ENCODE measurements at regions not wholly inside any gene's neighbourhood (a gene's known extent, or its start where the extent isn't known, plus 50 kb on each side); places are given as distances from the start of the nearest gene placed in this dataset.

GRCh38 chr9:96071076-96071814 is 195.8 kb downstream of the ERCC6L2 start:
- no peaks in the 10 kb centered on the region for H4K20me1 ChIP-seq (ENCODE audit: insufficient read depth, low read length)
- H3K27ac ChIP-seq (ENCODE audit: low read length) = no peak overlapping the region
- H3K4me2 ChIP-seq (ENCODE audit: insufficient read depth, low read length) = no peak overlapping the region
- H3K9ac ChIP-seq (ENCODE audit: low read depth, low read length) = no peak overlapping the region
- no peaks in the 10 kb centered on the region for H3K27me3 ChIP-seq (ENCODE audit: insufficient read depth, low read length, poor library complexity)
- H3K9me3 ChIP-seq (ENCODE audit: insufficient read depth, low read length, severe bottlenecking) = no peaks in the 10 kb centered on the region
- DNase-seq = peak; percentile 24
- no peaks in the 10 kb centered on the region for H3K79me2 ChIP-seq (ENCODE audit: insufficient read depth, low read length)
- no peaks in the 10 kb centered on the region for H3K36me3 ChIP-seq (ENCODE audit: insufficient read depth, low read length)
- TF ChIP-seq CTCF (IDR thresholded peaks at IDR 0.05; ENCODE audit: borderline replicate concordance, extremely low read depth, low read length, poor library complexity, severe bottlenecking) (peak; percentile 51), EZH2 (IDR thresholded peaks at IDR 0.05; ENCODE audit: borderline replicate concordance, low read depth, low read length, severe bottlenecking) (no peak)
- H3K4me1 ChIP-seq (ENCODE audit: insufficient read depth, low read length) = no peaks in the 10 kb centered on the region
- ATAC-seq (ENCODE audit: insufficient read depth, low read depth) = peak; percentile 75
- no peak overlapping the region for H3K4me3 ChIP-seq (ENCODE audit: low read depth in 1 of 2, low read length in 2 of 2)
- H2AFZ ChIP-seq (ENCODE audit: low read depth, low read length) = no peak overlapping the region

GRCh38 chr9:96069629-96070220 is 194.2 kb downstream of the ERCC6L2 start:
- H2AFZ ChIP-seq (ENCODE audit: low read depth, low read length) = no peak overlapping the region
- ATAC-seq (ENCODE audit: insufficient read depth, low read depth) = no peak

DNA sequence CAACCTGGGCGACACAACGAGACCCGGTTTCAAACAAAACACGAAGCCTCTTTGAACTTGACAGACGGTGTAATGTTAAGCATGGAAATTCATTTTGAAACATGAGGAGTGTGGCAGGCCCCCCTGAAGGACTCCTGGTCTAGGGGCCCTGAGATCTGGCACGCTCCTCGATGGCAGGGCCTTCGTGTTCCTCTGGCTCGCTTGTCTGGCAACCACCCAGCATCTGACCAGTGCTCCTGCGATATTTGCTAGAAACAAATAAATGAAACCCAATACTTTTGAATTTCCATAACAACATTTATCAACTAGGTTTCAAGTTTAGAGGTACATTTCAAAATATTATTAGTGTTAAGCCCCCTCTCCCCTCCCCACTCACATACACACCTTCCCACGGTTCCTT is 193.0 kb downstream of the ERCC6L2 start:
- no peak overlapping the region for H2AFZ ChIP-seq (ENCODE audit: low read depth, low read length)
- H3K4me2 ChIP-seq (ENCODE audit: insufficient read depth, low read length) = no peak overlapping the region
- H3K9ac ChIP-seq (ENCODE audit: low read depth, low read length) = no peak overlapping the region
- H3K4me3 ChIP-seq (ENCODE audit: low read depth in 1 of 2, low read length in 2 of 2) = no peak overlapping the region
- no peaks in the 10 kb centered on the region for H3K36me3 ChIP-seq (ENCODE audit: insufficient read depth, low read length)
- H3K9me3 ChIP-seq (ENCODE audit: insufficient read depth, low read length, severe bottlenecking) = no peaks in the 10 kb centered on the region
- no peaks in the 10 kb centered on the region for H4K20me1 ChIP-seq (ENCODE audit: insufficient read depth, low read length)
- no peaks in the 10 kb centered on the region for H3K4me1 ChIP-seq (ENCODE audit: insufficient read depth, low read length)
- no peak overlapping the region for H3K27ac ChIP-seq (ENCODE audit: low read length)
- H3K79me2 ChIP-seq (ENCODE audit: insufficient read depth, low read length) = no peaks in the 10 kb centered on the region
- DNase-seq (no peak), ATAC-seq (ENCODE audit: insufficient read depth, low read depth) (no peak)
- no peaks in the 10 kb centered on the region for H3K27me3 ChIP-seq (ENCODE audit: insufficient read depth, low read length, poor library complexity)
- TF ChIP-seq CTCF (IDR thresholded peaks at IDR 0.05; ENCODE audit: borderline replicate concordance, extremely low read depth, low read length, poor library complexity, severe bottlenecking) (no peak), EZH2 (IDR thresholded peaks at IDR 0.05; ENCODE audit: borderline replicate concordance, low read depth, low read length, severe bottlenecking) (no peak)

More at GRCh38 chr9:96069629-96070220, 194.2 kb downstream of the ERCC6L2 start:
- Histone ChIP-seq H3K79me2 (ENCODE audit: insufficient read depth, low read length) (no peaks in the 10 kb centered on the region), H3K4me1 (ENCODE audit: insufficient read depth, low read length) (no peaks in the 10 kb centered on the region), H3K36me3 (ENCODE audit: insufficient read depth, low read length) (no peaks in the 10 kb centered on the region), H3K9me3 (ENCODE audit: insufficient read depth, low read length, severe bottlenecking) (no peaks in the 10 kb centered on the region), H3K4me3 (ENCODE audit: low read depth in 1 of 2, low read length in 2 of 2) (no peak overlapping the region), H4K20me1 (ENCODE audit: insufficient read depth, low read length) (no peaks in the 10 kb centered on the region), H3K27ac (ENCODE audit: low read length) (no peak overlapping the region), H3K9ac (ENCODE audit: low read depth, low read length) (no peak overlapping the region), H3K4me2 (ENCODE audit: insufficient read depth, low read length) (no peak overlapping the region), H3K27me3 (ENCODE audit: insufficient read depth, low read length, poor library complexity) (no peaks in the 10 kb centered on the region)
- DNase-seq = no peak
- TF ChIP-seq CTCF (IDR thresholded peaks at IDR 0.05; ENCODE audit: borderline replicate concordance, extremely low read depth, low read length, poor library complexity, severe bottlenecking) = no peak
- TF ChIP-seq EZH2 (IDR thresholded peaks at IDR 0.05; ENCODE audit: borderline replicate concordance, low read depth, low read length, severe bottlenecking) = no peak

Data from DND-41 (cell line).